Ishikawa (cell line): ENCODE measurements at regions not wholly inside any gene's neighbourhood (a gene's known extent, or its start where the extent isn't known, plus 50 kb on each side); places are given as distances from the start of the nearest gene placed in this dataset.

Source experiments
- CEBPB ChIP-seq: IDR thresholded peaks from 2 replicates; pipeline ENCODE4 v1.6.1; 2012
- CREB1 ChIP-seq: IDR thresholded peaks from 2 replicates; pipeline ENCODE4 v1.6.1; 2012; ENCODE audit warnings: low read depth
- EGR1 ChIP-seq: IDR thresholded peaks from 2 replicates; pipeline ENCODE4 v1.6.1; 2012
- EP300 ChIP-seq: IDR thresholded peaks from 2 replicates; pipeline ENCODE4 v1.6.1; 2012; ENCODE audit warnings: borderline replicate concordance
- FOXM1 ChIP-seq: IDR thresholded peaks from 2 replicates; pipeline ENCODE4 v1.6.1; 2012; ENCODE audit warnings: low read depth, borderline replicate concordance
- MAX ChIP-seq: IDR thresholded peaks from 2 replicates; pipeline ENCODE4 v1.6.1; 2012
- RAD21 ChIP-seq: IDR thresholded peaks from 2 replicates; pipeline ENCODE4 v1.6.1; 2012; ENCODE audit warnings: low read depth
- REST ChIP-seq: IDR thresholded peaks from 2 replicates; pipeline ENCODE4 v1.6.1; 2012; ENCODE audit warnings: low read depth, mild to moderate bottlenecking
- TAF1 ChIP-seq: IDR thresholded peaks from 2 replicates; pipeline ENCODE4 v1.6.1; 2012; ENCODE audit warnings: low read depth, mild to moderate bottlenecking
- TCF12 ChIP-seq: IDR thresholded peaks from 2 replicates; pipeline ENCODE4 v1.6.1; 2012; ENCODE audit warnings: low read depth
- TEAD4 ChIP-seq: IDR thresholded peaks from 2 replicates; pipeline ENCODE4 v1.6.1; 2012
- USF1 ChIP-seq: IDR thresholded peaks from 2 replicates; pipeline ENCODE4 v1.6.1; 2012
- YY1 ChIP-seq: IDR thresholded peaks from 2 replicates; pipeline ENCODE4 v1.6.1; 2012; ENCODE audit warnings: low read depth
- ZBTB7A ChIP-seq: IDR thresholded peaks from 2 replicates; pipeline ENCODE4 v1.6.1; 2012; ENCODE audit warnings: low read depth

- TF ChIP-seq EP300 (no peak), TAF1 (no peak), TEAD4 (no peak), REST (no peak), USF1 (no peak), CEBPB (no peak), YY1 (no peak), MAX (no peak), ZBTB7A (no peak), EGR1 (no peak), CREB1 (no peak), TCF12 (no peak), RAD21 (no peak), FOXM1 (no peak)
Observed at GRCh38 chr4:18366136-18366535, 344.6 kb upstream of the LCORL start.
